PC-9 (cell line): ENCODE measurements at regions not wholly inside any gene's neighbourhood (a gene's known extent, or its start where the extent isn't known, plus 50 kb on each side); places are given as distances from the start of the nearest gene placed in this dataset.

Source experiments
- EZH2 ChIP-seq: fragments of 200-600 bp; sonication (generic); IDR thresholded peaks from 2 replicates; pipeline ENCODE4 v1.8.0; 2017; ENCODE audit warnings: antibody characterized with exemption, low read depth
- TF ChIP-seq, protein P1 (sequence below): fragments of 200-600 bp; sonication (generic); conservative IDR thresholded peaks from 2 replicates; pipeline ENCODE4 v1.6.1; 2017; ENCODE audit warnings: mixed run types, antibody characterized with exemption, mild to moderate bottlenecking, moderate library complexity

- TF ChIP-seq, protein P1, sequence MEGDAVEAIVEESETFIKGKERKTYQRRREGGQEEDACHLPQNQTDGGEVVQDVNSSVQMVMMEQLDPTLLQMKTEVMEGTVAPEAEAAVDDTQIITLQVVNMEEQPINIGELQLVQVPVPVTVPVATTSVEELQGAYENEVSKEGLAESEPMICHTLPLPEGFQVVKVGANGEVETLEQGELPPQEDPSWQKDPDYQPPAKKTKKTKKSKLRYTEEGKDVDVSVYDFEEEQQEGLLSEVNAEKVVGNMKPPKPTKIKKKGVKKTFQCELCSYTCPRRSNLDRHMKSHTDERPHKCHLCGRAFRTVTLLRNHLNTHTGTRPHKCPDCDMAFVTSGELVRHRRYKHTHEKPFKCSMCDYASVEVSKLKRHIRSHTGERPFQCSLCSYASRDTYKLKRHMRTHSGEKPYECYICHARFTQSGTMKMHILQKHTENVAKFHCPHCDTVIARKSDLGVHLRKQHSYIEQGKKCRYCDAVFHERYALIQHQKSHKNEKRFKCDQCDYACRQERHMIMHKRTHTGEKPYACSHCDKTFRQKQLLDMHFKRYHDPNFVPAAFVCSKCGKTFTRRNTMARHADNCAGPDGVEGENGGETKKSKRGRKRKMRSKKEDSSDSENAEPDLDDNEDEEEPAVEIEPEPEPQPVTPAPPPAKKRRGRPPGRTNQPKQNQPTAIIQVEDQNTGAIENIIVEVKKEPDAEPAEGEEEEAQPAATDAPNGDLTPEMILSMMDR: no peak
- no peak for TF ChIP-seq EZH2
Observed at GRCh38 chr5:159452480-159453167, 122.3 kb upstream of the IL12B start.
